GM10248 (cell line): ENCODE measurements at regions not wholly inside any gene's neighbourhood (a gene's known extent, or its start where the extent isn't known, plus 50 kb on each side); places are given as distances from the start of the nearest gene placed in this dataset.
"Not testable (repeated sequence)": the region's sequence is repeated elsewhere in the genome, so short reads cannot be mapped to it uniquely, and the experiment has no call there.

Source experiments
- CTCF ChIA-PET: fragments of 300-600 bp; sonication (Branson Sonifier 250); formaldehyde crosslinking; extraction: SDS; loops from one replicate; lab custom pipeline; 2021; ENCODE audit warnings: antibody characterized with exemption; lab: Yijun Ruan, JAX
- POLR2A ChIA-PET: fragments of 350-650 bp; sonication (Branson Sonifier 250); formaldehyde crosslinking; extraction: SDS; loops from one replicate; lab custom pipeline; 2020; ENCODE audit warnings: antibody characterized with exemption; lab: Yijun Ruan, JAX
- DNase-seq: peaks from one replicate; pipeline ENCODE4 v3.0.0; 2012; ENCODE audit errors: extremely low spot score
- TF ChIP-seq, protein P1 (sequence below): IDR thresholded peaks from 2 replicates; pipeline ENCODE4 v1.5.1; 2012; ENCODE audit warnings: mild to moderate bottlenecking, low read depth; ENCODE audit errors: extremely low read depth, missing control alignments, control extremely low read depth

DNA sequence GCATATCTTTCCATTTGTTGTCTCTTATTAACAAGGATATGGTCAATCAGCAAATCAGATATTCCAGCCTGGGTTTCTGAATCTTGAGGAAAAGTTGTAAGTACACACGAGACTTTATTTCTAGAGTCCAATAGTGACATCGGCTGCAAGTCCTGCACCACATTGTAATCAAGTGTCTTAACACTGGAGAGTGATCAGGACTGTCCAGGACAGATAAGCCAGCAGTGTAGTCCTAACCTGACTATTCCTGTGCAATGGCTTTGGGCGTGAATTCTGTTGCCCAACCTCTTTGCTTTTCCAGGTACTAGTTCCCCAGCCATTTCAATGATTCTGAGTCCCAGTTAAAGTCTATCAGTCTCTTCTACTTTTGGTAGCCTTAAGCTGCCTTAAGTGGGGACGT, 395.0 kb downstream of the PCDH10 start:
- ChIA-PET CTCF (no interaction called here), POLR2A (no interaction called here)

DNA sequence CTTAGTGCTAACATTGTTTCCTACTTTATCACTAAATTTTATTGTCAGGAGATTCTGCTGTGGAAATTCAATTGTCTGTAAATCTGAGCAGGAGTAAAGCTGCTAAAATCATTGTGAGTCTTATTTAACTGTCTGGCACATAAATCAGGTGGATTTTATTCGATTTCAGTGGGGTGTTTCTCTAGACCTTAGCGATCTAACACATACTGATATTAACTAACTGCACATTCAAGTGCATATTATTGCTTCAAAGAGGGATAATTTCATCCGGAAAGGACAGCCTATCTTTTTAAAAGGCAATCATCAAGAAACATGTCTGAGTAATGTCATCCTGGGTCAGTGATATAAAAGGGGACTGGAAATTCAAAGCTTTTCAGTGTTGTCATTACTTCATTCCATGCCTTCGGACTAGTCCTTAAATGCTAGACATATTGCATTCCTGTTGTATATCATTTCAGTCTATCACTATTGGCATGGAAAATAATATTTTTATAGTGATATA, 388.7 kb downstream of the PCDH10 start:
- POLR2A ChIA-PET = no interaction called here
- TF ChIP-seq, protein P1, sequence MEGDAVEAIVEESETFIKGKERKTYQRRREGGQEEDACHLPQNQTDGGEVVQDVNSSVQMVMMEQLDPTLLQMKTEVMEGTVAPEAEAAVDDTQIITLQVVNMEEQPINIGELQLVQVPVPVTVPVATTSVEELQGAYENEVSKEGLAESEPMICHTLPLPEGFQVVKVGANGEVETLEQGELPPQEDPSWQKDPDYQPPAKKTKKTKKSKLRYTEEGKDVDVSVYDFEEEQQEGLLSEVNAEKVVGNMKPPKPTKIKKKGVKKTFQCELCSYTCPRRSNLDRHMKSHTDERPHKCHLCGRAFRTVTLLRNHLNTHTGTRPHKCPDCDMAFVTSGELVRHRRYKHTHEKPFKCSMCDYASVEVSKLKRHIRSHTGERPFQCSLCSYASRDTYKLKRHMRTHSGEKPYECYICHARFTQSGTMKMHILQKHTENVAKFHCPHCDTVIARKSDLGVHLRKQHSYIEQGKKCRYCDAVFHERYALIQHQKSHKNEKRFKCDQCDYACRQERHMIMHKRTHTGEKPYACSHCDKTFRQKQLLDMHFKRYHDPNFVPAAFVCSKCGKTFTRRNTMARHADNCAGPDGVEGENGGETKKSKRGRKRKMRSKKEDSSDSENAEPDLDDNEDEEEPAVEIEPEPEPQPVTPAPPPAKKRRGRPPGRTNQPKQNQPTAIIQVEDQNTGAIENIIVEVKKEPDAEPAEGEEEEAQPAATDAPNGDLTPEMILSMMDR = no peak
- DNase-seq = no peak
- CTCF ChIA-PET = no interaction called here

More for the DNA sequence above, 395.0 kb downstream of the PCDH10 start:
- TF ChIP-seq, protein P1 = no peak
- no peak for DNase-seq

DNA sequence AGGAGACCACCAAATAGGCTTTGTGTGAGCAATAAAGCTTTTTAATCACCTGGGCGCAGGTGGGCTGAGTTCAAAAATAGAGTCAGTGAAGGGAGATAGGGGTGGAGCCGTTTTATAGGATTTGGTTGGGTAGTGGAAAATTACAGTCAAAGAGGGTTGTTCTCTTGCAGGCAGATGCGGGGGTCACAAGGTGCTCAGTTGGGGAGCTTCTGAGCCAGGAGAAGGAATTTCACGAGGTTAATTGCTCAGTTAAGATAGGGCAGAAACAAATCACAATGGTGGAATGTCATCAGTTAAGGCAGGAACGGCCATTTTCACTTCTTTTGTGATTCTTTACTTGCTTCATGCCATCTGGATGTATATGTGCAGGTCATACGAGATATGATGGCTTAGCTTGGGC, 385.1 kb downstream of the PCDH10 start:
- POLR2A ChIA-PET, CTCF ChIA-PET, DNase-seq: not testable (repeated sequence)

DNA sequence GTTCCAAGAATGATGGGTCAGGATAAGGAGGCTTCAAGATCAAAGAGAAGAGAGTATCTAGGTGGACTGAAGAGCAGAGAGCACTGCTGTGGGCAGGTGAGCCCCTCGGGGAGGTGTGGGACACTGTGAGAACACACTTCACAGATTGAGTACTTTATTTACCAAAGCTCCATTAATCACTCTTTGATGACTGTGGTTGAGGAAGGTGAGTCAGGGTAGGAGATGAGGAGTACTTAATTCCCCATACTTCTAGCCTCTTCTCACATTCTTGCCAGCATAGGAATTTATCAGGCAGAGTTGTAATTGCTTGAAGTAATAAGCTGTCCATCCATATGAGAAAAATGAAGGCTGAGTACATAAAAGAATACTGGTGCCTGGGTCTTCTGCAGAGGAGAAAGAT, 375.3 kb downstream of the PCDH10 start:
- ChIA-PET CTCF (interaction anchor here (1.1 kb wide), 1 partner anchor 24 kb away, joined by 3 read pairs; no protein-coding TSS in a partner anchor), POLR2A (no interaction called here)
- TF ChIP-seq, protein P1 = no peak
- no peak for DNase-seq

DNA sequence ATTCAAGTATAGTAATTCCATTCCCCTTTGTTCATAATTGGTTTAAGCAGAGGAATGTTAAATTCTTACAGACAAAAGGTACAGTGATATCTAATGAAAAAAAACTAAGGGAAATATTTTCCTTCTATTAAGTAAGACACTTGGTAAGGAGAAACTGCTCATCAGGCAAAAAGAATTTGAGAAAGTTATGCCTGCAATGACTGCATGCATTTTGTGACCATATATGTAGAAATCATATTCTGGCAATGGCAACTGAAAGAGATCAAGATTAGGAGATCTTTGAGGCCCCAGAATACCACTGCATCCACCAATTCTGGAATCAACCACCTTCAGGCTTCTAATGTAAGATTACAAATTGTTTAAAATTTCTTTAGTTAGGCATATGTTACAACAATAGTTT, 364.8 kb downstream of the PCDH10 start:
- ChIA-PET CTCF (no interaction called here), POLR2A (no interaction called here)
- no peak for DNase-seq
- TF ChIP-seq, protein P1 = no peak

DNA sequence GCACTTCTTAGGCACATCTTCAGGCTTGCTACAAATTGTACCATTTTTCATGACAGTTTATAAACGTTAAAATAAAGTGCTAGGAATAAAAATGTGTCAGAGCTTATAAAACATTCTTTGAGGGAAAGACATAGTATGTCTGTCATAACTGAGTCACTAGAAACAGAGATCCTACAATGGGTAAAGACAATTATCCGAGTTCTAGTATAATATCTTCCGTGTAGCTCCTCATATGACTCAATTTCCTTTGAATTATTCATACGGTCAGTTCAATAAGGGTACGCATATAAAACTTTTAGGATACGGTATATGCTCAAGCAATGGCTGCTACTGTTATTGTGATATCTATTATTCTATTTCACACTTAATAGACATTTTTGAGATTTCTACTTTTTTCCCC, 349.1 kb downstream of the PCDH10 start:
- TF ChIP-seq, protein P1 = no peak
- no peak for DNase-seq
- POLR2A ChIA-PET = no interaction called here
- CTCF ChIA-PET = no interaction called here

DNA sequence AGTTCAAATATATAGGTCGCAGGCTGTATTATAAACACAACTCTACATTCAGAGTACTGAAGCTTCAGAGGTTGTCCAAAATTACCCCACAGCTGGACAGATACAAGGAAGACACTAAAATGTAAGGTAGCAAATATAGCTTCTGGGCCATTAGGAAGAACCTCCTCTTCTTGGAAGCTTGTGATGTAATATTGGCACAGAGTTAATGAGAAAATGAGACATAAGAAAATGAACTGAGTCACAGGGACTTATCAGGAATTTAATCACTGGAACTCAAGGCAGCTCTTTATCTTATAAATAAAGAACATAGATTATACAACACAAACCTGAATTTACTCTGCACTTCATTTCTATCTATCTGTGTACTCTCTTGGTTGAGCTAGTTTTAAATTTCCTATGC, 344.7 kb downstream of the PCDH10 start:
- CTCF ChIA-PET = interaction anchor here (0.7 kb wide), 1 partner anchor 21 kb away, joined by 4 read pairs; no protein-coding TSS in a partner anchor
- TF ChIP-seq, protein P1 = no peak
- POLR2A ChIA-PET = no interaction called here
- DNase-seq = no peak
